Gastroesophageal sphincter (tissue), 4 donors: ENCODE measurements at regions not wholly inside any gene's neighbourhood (a gene's known extent, or its start where the extent isn't known, plus 50 kb on each side); places are given as distances from the start of the nearest gene placed in this dataset.

ENCODE experiments used
- ATAC-seq: fragments of 150-250 bp; one replicate; pipeline ENCODE4 v1.9.1; 2016; ENCODE audit warnings: mild to moderate bottlenecking, moderate library complexity
- H3K27ac ChIP-seq, 4 donors: fragments of 200-600 bp; sonication (generic) in 3 of 4; 1 replicate in 3 of 4; 2 replicates in 1 of 4; pipeline ENCODE4 v1.5.1; 2016 to 2019
- H3K27me3 ChIP-seq: fragments of 200-600 bp; sonication (generic); one replicate; pipeline ENCODE4 v1.5.1; 2019
- H3K36me3 ChIP-seq, 2 donors: fragments of 200-600 bp; sonication (generic); one replicate each; pipeline ENCODE4 v1.5.1; 2019; ENCODE audit warnings: control low read depth in 1 of 2
- H3K4me1 ChIP-seq, 3 donors: fragments of 200-600 bp; sonication (generic); 1 replicate in 2 of 3; 2 replicates in 1 of 3; pipeline ENCODE4 v1.5.1; 2016 to 2019; ENCODE audit warnings: control low read depth in 2 of 3
- H3K4me3 ChIP-seq, 2 donors: fragments of 200-600 bp; sonication (generic); one replicate each; pipeline ENCODE4 v1.5.1; 2019; ENCODE audit warnings: mild to moderate bottlenecking in 1 of 2, moderate library complexity in 1 of 2
- H3K9me3 ChIP-seq, 3 donors: fragments of 200-600 bp; sonication (generic); one replicate each; pipeline ENCODE4 v1.5.1; 2017 to 2019; ENCODE audit warnings: control low read depth in 2 of 3
- EP300 ChIP-seq: sonication (generic); formaldehyde crosslinking; IDR thresholded peaks from one replicate; pipeline ENCODE4 v1.6.1; 2017; ENCODE audit warnings: antibody characterized with exemption, mild to moderate bottlenecking
- POLR2A ChIP-seq, 2 donors: fragments of 450-650 bp; IDR thresholded peaks; one replicate each; pipeline ENCODE4 v1.6.1; 2017; ENCODE audit warnings: antibody characterized with exemption in 2 of 2, mild to moderate bottlenecking in 2 of 2, moderate library complexity in 1 of 2
- POLR2AphosphoS5 ChIP-seq: sonication (generic); formaldehyde crosslinking; IDR thresholded peaks from one replicate; pipeline ENCODE4 v1.6.1; 2017; ENCODE audit warnings: antibody characterized with exemption
- WGBS, 2 donors: methylation state at CpG; one replicate each; pipeline ENCODE4 v1.1.5; 2018; ENCODE audit warnings: low coverage in 1 of 2; 5-methylcytosine and 5-hydroxymethylcytosine counted together
- TF ChIP-seq, protein P1 (sequence below), 4 experiments: fragments of 200-600 bp in 2 of 4; fragments of 450-650 bp in 2 of 4; sonication (generic) in 1 of 4; IDR thresholded peaks; one replicate each; pipeline ENCODE4 v1.5.1; 2017 to 2019; ENCODE audit warnings: antibody characterized with exemption in 4 of 4, mild to moderate bottlenecking in 2 of 4, moderate library complexity in 2 of 4

GRCh38 chr4:162406637-162407365 is 243.0 kb upstream of the FSTL5 start:
- H3K27ac ChIP-seq = no peak overlapping the region
- H3K27me3 ChIP-seq = no peaks in the 10 kb centered on the region
- no peak overlapping the region for H3K4me3 ChIP-seq
- H3K36me3 ChIP-seq = no peaks in the 10 kb centered on the region
- TF ChIP-seq EP300 (no peak), POLR2A (IDR thresholded peaks at IDR 0.05) (no peak), POLR2AphosphoS5 (no peak)
- TF ChIP-seq, protein P1, sequence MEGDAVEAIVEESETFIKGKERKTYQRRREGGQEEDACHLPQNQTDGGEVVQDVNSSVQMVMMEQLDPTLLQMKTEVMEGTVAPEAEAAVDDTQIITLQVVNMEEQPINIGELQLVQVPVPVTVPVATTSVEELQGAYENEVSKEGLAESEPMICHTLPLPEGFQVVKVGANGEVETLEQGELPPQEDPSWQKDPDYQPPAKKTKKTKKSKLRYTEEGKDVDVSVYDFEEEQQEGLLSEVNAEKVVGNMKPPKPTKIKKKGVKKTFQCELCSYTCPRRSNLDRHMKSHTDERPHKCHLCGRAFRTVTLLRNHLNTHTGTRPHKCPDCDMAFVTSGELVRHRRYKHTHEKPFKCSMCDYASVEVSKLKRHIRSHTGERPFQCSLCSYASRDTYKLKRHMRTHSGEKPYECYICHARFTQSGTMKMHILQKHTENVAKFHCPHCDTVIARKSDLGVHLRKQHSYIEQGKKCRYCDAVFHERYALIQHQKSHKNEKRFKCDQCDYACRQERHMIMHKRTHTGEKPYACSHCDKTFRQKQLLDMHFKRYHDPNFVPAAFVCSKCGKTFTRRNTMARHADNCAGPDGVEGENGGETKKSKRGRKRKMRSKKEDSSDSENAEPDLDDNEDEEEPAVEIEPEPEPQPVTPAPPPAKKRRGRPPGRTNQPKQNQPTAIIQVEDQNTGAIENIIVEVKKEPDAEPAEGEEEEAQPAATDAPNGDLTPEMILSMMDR (IDR thresholded peaks at IDR 0.05) = no peak
- H3K4me1 ChIP-seq = no peaks in the 10 kb centered on the region
- 72 to 86% methylated on average over 6 to 7 of the region's 7 CpGs for WGBS, 2 donors
- no peaks in the 10 kb centered on the region for H3K9me3 ChIP-seq
- no peak for ATAC-seq

DNA sequence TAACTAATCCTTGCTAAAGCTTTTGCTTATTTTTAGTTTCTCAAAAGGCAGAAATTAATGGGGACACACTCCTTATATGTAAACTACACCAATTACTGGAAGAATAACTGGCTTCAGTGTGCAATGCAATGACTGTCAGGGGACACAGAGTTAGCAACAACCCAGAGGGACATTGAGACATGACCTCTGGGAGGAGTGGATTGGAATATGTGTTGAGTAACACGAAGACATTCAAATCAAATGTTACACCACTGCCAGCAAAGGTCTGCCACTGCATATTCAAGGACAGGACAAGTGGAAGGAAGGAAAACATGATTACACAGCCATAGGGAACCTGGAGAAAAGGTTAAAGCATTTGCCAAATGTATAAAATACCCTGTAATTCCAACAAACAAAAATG is 240.1 kb upstream of the FSTL5 start:
- Histone ChIP-seq H3K4me1 (no peaks in the 10 kb centered on the region), H3K9me3 (no peaks in the 10 kb centered on the region), H3K27ac (no peak overlapping the region), H3K4me3 (no peak overlapping the region), H3K27me3 (no peaks in the 10 kb centered on the region), H3K36me3 (no peaks in the 10 kb centered on the region)
- ATAC-seq = no peak
- WGBS, 2 donors = 36% methylated on average over 1 of the region's 1 CpG; no CpG with 5 or more reads in 1 of the 2 donors
- TF ChIP-seq, protein P1 (IDR thresholded peaks at IDR 0.05) = no peak

DNA sequence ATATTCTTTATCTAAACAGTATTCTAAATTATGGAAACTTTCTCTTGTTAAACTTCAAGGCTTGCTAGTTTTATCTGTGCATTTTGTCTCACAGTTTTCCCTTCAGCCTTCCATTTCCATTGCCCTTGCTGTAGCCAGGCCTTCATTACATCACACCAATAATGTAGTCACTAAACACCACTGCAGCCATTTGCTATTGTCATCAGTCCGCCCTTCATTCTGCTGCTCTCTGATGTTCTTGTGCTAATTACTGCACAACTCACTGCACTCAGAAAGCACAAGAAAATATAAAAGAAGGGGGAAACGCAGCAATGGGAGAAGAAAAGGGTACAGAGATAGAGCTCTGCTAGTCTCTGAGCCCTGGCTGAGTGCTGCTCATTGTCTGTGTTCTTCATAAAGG is 239.6 kb upstream of the FSTL5 start:
- Histone ChIP-seq H3K27ac (no peak overlapping the region), H3K27me3 (no peaks in the 10 kb centered on the region), H3K4me3 (no peak overlapping the region), H3K9me3 (no peaks in the 10 kb centered on the region), H3K4me1 (no peaks in the 10 kb centered on the region), H3K36me3 (no peaks in the 10 kb centered on the region)
- 40 to 54% methylated on average over 1 to 2 of the region's 2 CpGs for WGBS, 2 donors
- TF ChIP-seq POLR2AphosphoS5 = no peak
- TF ChIP-seq, protein P1 (IDR thresholded peaks at IDR 0.05) = no peak
- TF ChIP-seq POLR2A (IDR thresholded peaks at IDR 0.05) = no peak
- TF ChIP-seq EP300 = no peak
- ATAC-seq = no peak

GRCh38 chr4:162401021-162401420 is 237.2 kb upstream of the FSTL5 start:
- H3K27ac ChIP-seq = no peak overlapping the region
- no peaks in the 10 kb centered on the region for H3K9me3 ChIP-seq
- no peak overlapping the region for H3K4me3 ChIP-seq
- TF ChIP-seq POLR2AphosphoS5 (no peak), POLR2A (IDR thresholded peaks at IDR 0.05) (no peak), EP300 (no peak)
- TF ChIP-seq, protein P1 (IDR thresholded peaks at IDR 0.05) = no peak
- H3K27me3 ChIP-seq = no peaks in the 10 kb centered on the region
- 61 to 74% methylated on average over 4 to 5 of the region's 5 CpGs for WGBS, 2 donors
- ATAC-seq = no peak
- H3K4me1 ChIP-seq = no peaks in the 10 kb centered on the region
- no peaks in the 10 kb centered on the region for H3K36me3 ChIP-seq

DNA sequence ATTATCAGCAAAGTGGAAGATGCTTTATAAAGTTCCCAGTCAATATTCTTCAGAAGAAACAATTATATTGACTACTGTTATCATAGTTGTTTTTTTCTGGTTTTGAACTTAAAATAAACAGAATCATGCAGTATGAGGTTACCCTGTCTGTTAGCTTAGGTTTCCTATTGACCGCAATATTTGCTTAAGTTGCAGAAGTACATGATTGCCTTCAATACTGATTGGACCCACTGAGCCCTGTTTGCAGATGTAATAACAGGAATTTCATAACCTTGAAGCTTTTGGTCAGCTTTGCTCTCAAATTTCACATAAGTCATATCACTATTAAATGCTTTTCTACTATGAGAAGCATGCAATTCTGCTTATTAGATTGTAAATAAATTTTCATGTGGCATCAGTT is 229.1 kb upstream of the FSTL5 start:
- no peak overlapping the region for H3K4me3 ChIP-seq
- 100% methylated on average over 1 of the region's 1 CpG for whole genome bisulfite sequencing, 2 donors
- no peak overlapping the region for H3K27ac ChIP-seq
- TF ChIP-seq POLR2AphosphoS5 (no peak), EP300 (no peak), POLR2A (IDR thresholded peaks at IDR 0.05) (no peak)
- TF ChIP-seq, protein P1 (IDR thresholded peaks at IDR 0.05) = no peak
- no peaks in the 10 kb centered on the region for H3K4me1 ChIP-seq
- H3K9me3 ChIP-seq = no peaks in the 10 kb centered on the region
- H3K36me3 ChIP-seq = no peaks in the 10 kb centered on the region
- no peaks in the 10 kb centered on the region for H3K27me3 ChIP-seq
- no peak for ATAC-seq
